HepG2 (cell line): ENCODE measurements at regions not wholly inside any gene's neighbourhood (a gene's known extent, or its start where the extent isn't known, plus 50 kb on each side); places are given as distances from the start of the nearest gene placed in this dataset.

Source experiments
- CBX2 ChIP-seq, 2 experiments: fragments of 200-600 bp in 1 of 2; sonication (generic); formaldehyde crosslinking in 1 of 2; IDR thresholded peaks; 2 replicates each; pipeline versions ENCODE4 v1.7.0 to v1.8.1; 2018 to 2022; ENCODE audit warnings: low read depth in 2 of 2, low read length in 1 of 2, mild to moderate bottlenecking in 1 of 2, missing genetic modification reagents in 1 of 2
- CTCF ChIP-seq: sonication (generic); formaldehyde crosslinking; IDR thresholded peaks from 2 replicates; pipeline ENCODE4 v1.5.0; 2020; ENCODE audit warnings: mild to moderate bottlenecking, missing genetic modification reagents, moderate library complexity
- GABPA ChIP-seq, 2 experiments: IDR thresholded peaks; 2 replicates each; pipeline ENCODE4 v1.6.1; 2011 to 2016; ENCODE audit warnings: low read depth in 2 of 2, low read length in 1 of 2, missing biosample characterization in 1 of 2, missing genetic modification characterization in 1 of 2
- HMGXB4 ChIP-seq, 2 experiments: sonication (generic) in 1 of 2; formaldehyde crosslinking in 1 of 2; IDR thresholded peaks; 2 replicates each; pipeline versions ENCODE4 v1.4.0 to v1.6.1; 2018 to 2020; ENCODE audit warnings: missing genetic modification reagents in 2 of 2, borderline replicate concordance in 1 of 2, low read depth in 1 of 2, mild to moderate bottlenecking in 1 of 2, missing biosample characterization in 1 of 2
- KDM5B ChIP-seq: sonication (generic); formaldehyde crosslinking; IDR thresholded peaks from 2 replicates; pipeline ENCODE4 v1.4.0; 2020; ENCODE audit warnings: missing genetic modification reagents, mild to moderate bottlenecking, borderline replicate concordance
- MEF2D ChIP-seq: sonication (generic); formaldehyde crosslinking; IDR thresholded peaks from 2 replicates; pipeline ENCODE4 v1.5.1; 2020; ENCODE audit warnings: mild to moderate bottlenecking, missing genetic modification reagents
- MYC ChIP-seq: sonication (generic); formaldehyde crosslinking; IDR thresholded peaks from 2 replicates; pipeline ENCODE4 v1.9.0; 2021; ENCODE audit warnings: missing genetic modification reagents, borderline replicate concordance
- NFKBIZ ChIP-seq: IDR thresholded peaks from 2 replicates; pipeline ENCODE4 v1.6.1; 2018; ENCODE audit warnings: missing genetic modification reagents, missing compliant biosample characterization
- PHF21A ChIP-seq: sonication (generic); formaldehyde crosslinking; IDR thresholded peaks from 2 replicates; pipeline ENCODE4 v1.5.0; 2020; ENCODE audit warnings: mild to moderate bottlenecking, missing genetic modification reagents
- PITX1 ChIP-seq: sonication (generic); formaldehyde crosslinking; IDR thresholded peaks from 2 replicates; pipeline ENCODE4 v1.5.1; 2020; ENCODE audit warnings: mild to moderate bottlenecking, missing genetic modification reagents
- RARG ChIP-seq: sonication (generic); formaldehyde crosslinking; IDR thresholded peaks from 2 replicates; pipeline ENCODE4 v1.4.0; 2020; ENCODE audit warnings: low read depth, mild to moderate bottlenecking, missing genetic modification reagents
- SMC3 ChIP-seq: IDR thresholded peaks from 2 replicates; pipeline ENCODE4 v1.6.1; 2011; ENCODE audit warnings: low read length, improper control_type of control experiment
- SOX13 ChIP-seq, 3 experiments: fragments of 450-650 bp in 1 of 3; sonication (generic) in 1 of 3; formaldehyde crosslinking in 1 of 3; IDR thresholded peaks in 2 of 3; conservative IDR thresholded peaks in 1 of 3; 2 replicates each; pipeline versions ENCODE4 v1.5.0 to v1.6.1; 2016 to 2020; ENCODE audit warnings: antibody characterized with exemption in 1 of 3, mild to moderate bottlenecking in 1 of 3, missing compliant biosample characterization in 1 of 3, missing genetic modification reagents in 1 of 3, moderate library complexity in 1 of 3
- SOX6 ChIP-seq, 2 experiments: fragments of 450-650 bp in 1 of 2; sonication (generic) in 1 of 2; formaldehyde crosslinking in 1 of 2; IDR thresholded peaks; 2 replicates each; pipeline versions ENCODE4 v1.4.0 to v1.6.1; 2017 to 2020; ENCODE audit warnings: antibody characterized with exemption in 1 of 2, mild to moderate bottlenecking in 1 of 2, missing genetic modification reagents in 1 of 2
- ZNF382 ChIP-seq: sonication (generic); formaldehyde crosslinking; IDR thresholded peaks from 2 replicates; pipeline ENCODE4 v1.5.0; 2020; ENCODE audit warnings: missing genetic modification reagents, mild to moderate bottlenecking, borderline replicate concordance
- ZNF770 ChIP-seq: sonication (generic); formaldehyde crosslinking; IDR thresholded peaks from 2 replicates; pipeline ENCODE4 v1.5.0; 2020; ENCODE audit warnings: mild to moderate bottlenecking, missing genetic modification reagents
- ZNF781 ChIP-seq: sonication (generic); formaldehyde crosslinking; IDR thresholded peaks from 2 replicates; pipeline ENCODE4 v1.5.1; 2020; ENCODE audit warnings: borderline replicate concordance, mild to moderate bottlenecking, missing genetic modification reagents; ENCODE audit errors: not compliant biosample characterization
- ZNF891 ChIP-seq: sonication (generic); formaldehyde crosslinking; IDR thresholded peaks from 2 replicates; pipeline ENCODE4 v1.5.0; 2020; ENCODE audit warnings: mild to moderate bottlenecking, missing genetic modification reagents

- TF ChIP-seq SOX6 (IDR thresholded peaks at IDR 0.05), result no peak
- TF ChIP-seq SOX6 (CRISPR knock-in tag; IDR thresholded peaks at IDR 0.05), result peak; percentile 47; the same call in 1 of the 2 replicates
- 0 out of 2 replicates have a peak, but pooled peaks have one; percentile 16 for TF ChIP-seq PHF21A (CRISPR knock-in tag)
- no peak for TF ChIP-seq RARG (CRISPR knock-in tag)
- peak; percentile 85 for TF ChIP-seq CTCF (CRISPR knock-in tag)
- no peak for TF ChIP-seq CBX2 (IDR thresholded peaks at IDR 0.05; ENCODE audit: low read depth, low read length)
- TF ChIP-seq CBX2 (CRISPR knock-in tag; IDR thresholded peaks at IDR 0.05; ENCODE audit: low read depth), result no peak
- peak; percentile 91 for TF ChIP-seq ZNF770 (CRISPR knock-in tag)
- peak; percentile 63 for TF ChIP-seq ZNF781
- peak; percentile 78; the same call in 1 of the 2 replicates for TF ChIP-seq MYC (CRISPR knock-in tag)
- no peak for TF ChIP-seq NFKBIZ (CRISPR knock-in tag)
- 0 out of 2 replicates have a peak, but pooled peaks have one; percentile 9 for TF ChIP-seq ZNF891 (CRISPR knock-in tag)
- TF ChIP-seq GABPA (IDR thresholded peaks at IDR 0.05; ENCODE audit: low read depth, low read length), result no peak
- TF ChIP-seq GABPA (CRISPR knock-in tag; IDR thresholded peaks at IDR 0.05; ENCODE audit: low read depth), result 0 out of 2 replicates have a peak, but pooled peaks have one; percentile 6
- TF ChIP-seq ZNF382, result no peak
- peak; percentile 57 for TF ChIP-seq SMC3
- TF ChIP-seq MEF2D, result peak; percentile 53; the same call in 1 of the 2 replicates
- 0 out of 2 replicates have a peak, but pooled peaks have one; percentile 19 for TF ChIP-seq KDM5B (CRISPR knock-in tag)
- peak in 1 of 2 experiments; percentile 47; a peak in 1 of 4 replicates for TF ChIP-seq HMGXB4 (CRISPR knock-in tag; IDR thresholded peaks at IDR 0.05; ENCODE audit: borderline replicate concordance in 1 of 2, low read depth in 1 of 2)
- peak; percentile 39; the same call in 1 of the 2 replicates for TF ChIP-seq PITX1 (CRISPR knock-in tag)
- TF ChIP-seq SOX13 (IDR thresholded peaks at IDR 0.05), result no peak
- TF ChIP-seq SOX13 (CRISPR knock-in tag; conservative IDR thresholded peaks at IDR 0.05 in 1 of 2, IDR thresholded peaks at IDR 0.05 in 1 of 2), result 0 out of 4 replicates have a peak, but pooled peaks of 1 of the 2 experiments have one; percentile 12
Observed at GRCh38 chr2:43169987-43170386, 56.4 kb downstream of the ZFP36L2 start (continued).
